ENCODE measurements at regions not wholly inside any gene's neighbourhood (a gene's known extent, or its start where the extent isn't known, plus 50 kb on each side); places are given as distances from the start of the nearest gene placed in this dataset.

GRCh38 chr6:140828856-140829255 is 1303.9 kb upstream of the GJE1 start:
- TF ChIP-seq EZH2phosphoT487 (IDR thresholded peaks at IDR 0.05; ENCODE audit: low read depth, severe bottlenecking, unreplicated experiment) (no peak), CTCF (IDR thresholded peaks at IDR 0.05; ENCODE audit: poor library complexity) (no peak)

Measured in hepatocyte (in vitro differentiated cells).